ENCODE measurements at regions not wholly inside any gene's neighbourhood (a gene's known extent, or its start where the extent isn't known, plus 50 kb on each side); places are given as distances from the start of the nearest gene placed in this dataset.

DNA sequence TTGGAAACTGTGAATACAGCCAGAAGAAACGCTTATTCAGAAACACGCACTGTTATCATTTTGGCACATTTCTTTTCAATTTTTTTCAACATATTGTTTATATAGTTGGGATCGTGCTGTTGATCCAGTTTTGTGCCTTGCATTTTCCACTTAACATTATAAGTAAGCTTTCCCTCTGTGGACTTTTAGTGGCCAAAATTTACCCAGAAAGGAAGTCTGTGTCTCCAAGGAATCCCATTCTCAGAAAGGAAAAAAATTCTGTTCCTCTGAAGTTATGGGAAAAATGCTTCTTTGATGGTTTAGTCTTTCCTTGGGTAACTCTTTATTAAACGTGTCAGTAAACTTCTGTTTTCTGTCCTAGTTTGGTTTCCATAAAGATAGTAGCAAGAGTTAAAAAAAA, 280.0 kb downstream of the REEP3 start:
- H3K36me3 ChIP-seq = no peaks in the 10 kb centered on the region
- WGBS, 3 donors = 3 to 7% (median 4%) methylated on average over 4 of the region's 4 CpGs
- TF ChIP-seq EP300 (IDR thresholded peaks at IDR 0.05) = no peak
- TF ChIP-seq POLR2A (IDR thresholded peaks at IDR 0.05) = no peak
- TF ChIP-seq, protein P1, sequence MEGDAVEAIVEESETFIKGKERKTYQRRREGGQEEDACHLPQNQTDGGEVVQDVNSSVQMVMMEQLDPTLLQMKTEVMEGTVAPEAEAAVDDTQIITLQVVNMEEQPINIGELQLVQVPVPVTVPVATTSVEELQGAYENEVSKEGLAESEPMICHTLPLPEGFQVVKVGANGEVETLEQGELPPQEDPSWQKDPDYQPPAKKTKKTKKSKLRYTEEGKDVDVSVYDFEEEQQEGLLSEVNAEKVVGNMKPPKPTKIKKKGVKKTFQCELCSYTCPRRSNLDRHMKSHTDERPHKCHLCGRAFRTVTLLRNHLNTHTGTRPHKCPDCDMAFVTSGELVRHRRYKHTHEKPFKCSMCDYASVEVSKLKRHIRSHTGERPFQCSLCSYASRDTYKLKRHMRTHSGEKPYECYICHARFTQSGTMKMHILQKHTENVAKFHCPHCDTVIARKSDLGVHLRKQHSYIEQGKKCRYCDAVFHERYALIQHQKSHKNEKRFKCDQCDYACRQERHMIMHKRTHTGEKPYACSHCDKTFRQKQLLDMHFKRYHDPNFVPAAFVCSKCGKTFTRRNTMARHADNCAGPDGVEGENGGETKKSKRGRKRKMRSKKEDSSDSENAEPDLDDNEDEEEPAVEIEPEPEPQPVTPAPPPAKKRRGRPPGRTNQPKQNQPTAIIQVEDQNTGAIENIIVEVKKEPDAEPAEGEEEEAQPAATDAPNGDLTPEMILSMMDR (IDR thresholded peaks at IDR 0.05) = no peak
- H3K4me3 ChIP-seq = no peak overlapping the region
- no peaks in the 10 kb centered on the region for H3K27me3 ChIP-seq
- DNase-seq = no peak
- H3K4me1 ChIP-seq (ENCODE audit: insufficient read depth) = no peaks in the 10 kb centered on the region
- H3K9me3 ChIP-seq = no peaks in the 10 kb centered on the region
- H3K27ac ChIP-seq = no peak overlapping the region
- intact Hi-C loops (cut with DNase I) = no loop called here

DNA sequence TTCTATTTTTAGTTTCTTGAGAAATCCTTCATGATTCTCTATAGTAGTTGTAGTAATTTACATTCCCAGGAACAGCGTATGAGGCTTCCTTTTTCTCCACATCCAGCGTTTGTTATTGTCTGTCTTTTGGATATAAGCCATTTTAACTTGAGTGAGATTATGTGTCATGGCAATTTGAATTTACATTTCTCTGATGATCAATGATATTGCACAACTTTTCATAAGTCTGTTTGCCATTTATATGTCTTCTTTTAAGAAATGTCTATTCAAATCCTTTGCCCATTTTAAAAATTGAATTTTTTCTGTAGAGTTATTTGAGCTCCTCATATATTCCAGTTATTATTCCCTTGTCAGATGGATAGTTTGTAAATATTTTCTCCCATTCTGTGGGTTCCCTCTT, 285.1 kb downstream of the REEP3 start:
- WGBS, 3 donors = 32 to 35% (median 33%) methylated on average over 2 of the region's 2 CpGs
- Histone ChIP-seq H3K27me3 (no peaks in the 10 kb centered on the region), H3K4me1 (ENCODE audit: insufficient read depth) (no peaks in the 10 kb centered on the region), H3K4me3 (no peak overlapping the region), H3K9me3 (no peaks in the 10 kb centered on the region), H3K36me3 (no peaks in the 10 kb centered on the region), H3K27ac (no peak overlapping the region)
- TF ChIP-seq EP300 (IDR thresholded peaks at IDR 0.05) = no peak
- TF ChIP-seq, protein P1 (IDR thresholded peaks at IDR 0.05) = no peak
- TF ChIP-seq POLR2A (IDR thresholded peaks at IDR 0.05) = no peak
- no peak for DNase-seq
- intact Hi-C loops (cut with DNase I) = no loop called here

DNA sequence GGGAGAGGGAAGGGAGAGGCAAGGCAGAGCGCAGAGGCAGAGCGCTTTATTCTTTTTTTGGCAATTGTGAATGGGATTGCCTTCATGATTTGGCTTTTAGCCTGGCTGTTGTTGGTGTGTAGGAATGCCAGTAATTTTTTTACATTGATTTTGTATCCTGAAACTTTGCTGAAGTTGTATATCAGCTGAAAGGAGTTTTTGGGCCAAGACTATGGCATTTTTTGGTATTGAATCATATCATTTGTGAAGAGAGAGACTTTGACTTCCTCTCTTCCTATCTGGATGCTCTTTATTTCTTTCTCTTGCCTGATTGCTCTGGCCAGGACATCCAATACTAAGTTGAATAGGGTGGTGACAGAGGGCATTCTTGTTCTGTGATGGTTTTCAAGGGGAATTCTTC, 291.3 kb downstream of the REEP3 start:
- H3K4me3 ChIP-seq = no peak overlapping the region
- WGBS, 3 donors = 16 to 29% (median 28%) methylated on average over 1 to 2 of the region's 2 CpGs

DNA sequence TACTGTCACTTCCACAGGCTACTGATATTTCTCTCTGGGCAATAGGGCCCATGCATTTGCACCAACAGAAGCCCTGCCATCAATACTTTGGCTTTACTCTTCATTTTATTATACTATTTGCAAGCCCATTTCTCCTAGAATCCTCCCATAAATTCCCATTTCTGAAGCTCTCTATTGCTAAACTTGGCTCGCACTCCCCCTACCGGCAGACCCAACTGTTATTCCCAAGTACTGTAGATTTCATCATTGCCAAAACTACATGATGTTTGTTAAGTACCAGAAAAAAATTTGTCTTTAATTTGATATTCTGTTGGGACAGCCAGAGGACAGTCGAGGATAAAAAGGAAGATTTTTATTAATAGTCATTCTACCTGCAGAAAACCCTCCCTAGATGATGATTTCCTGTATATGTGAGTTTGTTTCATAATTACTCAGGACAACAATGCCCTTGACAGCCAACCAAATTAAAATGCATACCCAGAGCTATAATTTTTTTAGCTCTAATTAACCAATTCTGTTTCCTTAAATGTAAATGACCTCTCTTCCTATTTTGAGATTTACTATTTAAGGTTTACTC, 298.6 kb downstream of the REEP3 start:
- intact Hi-C loops (cut with DNase I) = no loop called here
- WGBS, 3 donors = 1 to 2% (median 2%) methylated on average over 3 of the region's 3 CpGs
- TF ChIP-seq, protein P1 (IDR thresholded peaks at IDR 0.05) = peak in 2 of 3 donors; percentile 26 to 44
- TF ChIP-seq EP300 (IDR thresholded peaks at IDR 0.05) (no peak), POLR2A (IDR thresholded peaks at IDR 0.05) (no peak)

More for the DNA sequence above, 291.3 kb downstream of the REEP3 start:
- no peaks in the 10 kb centered on the region for H3K9me3 ChIP-seq
- H3K27ac ChIP-seq = no peak overlapping the region
- H3K4me1 ChIP-seq (ENCODE audit: insufficient read depth) = no peaks in the 10 kb centered on the region
- DNase-seq = no peak
- TF ChIP-seq POLR2A (IDR thresholded peaks at IDR 0.05) = no peak
- no peaks in the 10 kb centered on the region for H3K36me3 ChIP-seq
- intact Hi-C loops (cut with DNase I) = no loop called here
- no peaks in the 10 kb centered on the region for H3K27me3 ChIP-seq

DNA sequence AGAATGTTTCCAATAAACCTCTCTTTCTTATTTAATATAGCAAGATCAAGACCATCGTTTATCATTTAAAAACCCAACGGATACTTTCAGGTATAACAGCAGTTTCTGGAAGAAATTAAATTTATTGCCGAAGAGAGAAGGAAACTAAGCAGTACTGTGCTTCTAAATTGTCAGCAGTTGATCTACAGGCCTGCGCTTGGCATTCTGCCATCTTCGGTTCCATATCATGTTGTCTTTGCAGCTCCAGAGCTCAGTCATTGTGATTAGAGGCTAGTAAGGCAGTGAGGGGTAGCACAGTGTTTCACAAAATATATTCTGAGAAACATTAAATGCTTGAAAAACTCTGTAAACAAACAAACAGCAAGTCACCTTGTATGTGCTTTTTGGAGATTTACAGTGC, 301.3 kb downstream of the REEP3 start:
- H3K4me1 ChIP-seq (ENCODE audit: insufficient read depth) = no peaks in the 10 kb centered on the region
- H3K4me3 ChIP-seq = no peak overlapping the region
- H3K9me3 ChIP-seq = no peaks in the 10 kb centered on the region
- DNase-seq = no peak
- TF ChIP-seq EP300 (IDR thresholded peaks at IDR 0.05) (no peak), POLR2A (IDR thresholded peaks at IDR 0.05) (no peak)
- TF ChIP-seq, protein P1 (IDR thresholded peaks at IDR 0.05) = no peak
- H3K27me3 ChIP-seq = no peaks in the 10 kb centered on the region
- no peaks in the 10 kb centered on the region for H3K36me3 ChIP-seq
- intact Hi-C loops (cut with DNase I) = no loop called here
- H3K27ac ChIP-seq = no peak overlapping the region
- WGBS, 3 donors = 55 to 62% (median 58%) methylated on average over 5 of the region's 5 CpGs

More for the DNA sequence above, 298.6 kb downstream of the REEP3 start:
- no peak overlapping the region for H3K4me3 ChIP-seq
- no peaks in the 10 kb centered on the region for H3K4me1 ChIP-seq (ENCODE audit: insufficient read depth)
- no peaks in the 10 kb centered on the region for H3K9me3 ChIP-seq
- no peak overlapping the region for H3K27ac ChIP-seq
- peak; percentile 41 to 70 (median 58) for DNase-seq
- no peaks in the 10 kb centered on the region for H3K27me3 ChIP-seq
- no peaks in the 10 kb centered on the region for H3K36me3 ChIP-seq
